ENCODE measurements at regions not wholly inside any gene's neighbourhood (a gene's known extent, or its start where the extent isn't known, plus 50 kb on each side); places are given as distances from the start of the nearest gene placed in this dataset.

- TF ChIP-seq ZBTB33 (IDR thresholded peaks at IDR 0.05; ENCODE audit: extremely low read depth, insufficient replicate concordance, low read length) (no peak), EZH2phosphoT487 (IDR thresholded peaks at IDR 0.05; ENCODE audit: borderline replicate concordance) (no peak), JUND (IDR thresholded peaks at IDR 0.05) (no peak), RAD21 (IDR thresholded peaks at IDR 0.05; ENCODE audit: low read depth) (no peak), CBX3 (IDR thresholded peaks at IDR 0.05; ENCODE audit: low read depth) (no peak), ZFX (IDR thresholded peaks at IDR 0.05) (no peak), POLR2AphosphoS5 (IDR thresholded peaks at IDR 0.05; ENCODE audit: low read depth, low read length) (no peak), ELF1 (IDR thresholded peaks at IDR 0.05; ENCODE audit: borderline replicate concordance, low read depth) (no peak), FOSL1 (IDR thresholded peaks at IDR 0.05; ENCODE audit: low read depth) (no peak), ZNF274 (IDR thresholded peaks at IDR 0.05; ENCODE audit: low read depth, low read length) (no peak), SRF (IDR thresholded peaks at IDR 0.05; ENCODE audit: low read depth) (no peak), EZH2 (IDR thresholded peaks at IDR 0.05) (no peak), TCF7L2 (IDR thresholded peaks at IDR 0.05; ENCODE audit: borderline replicate concordance, extremely low read depth, insufficient read depth, insufficient read length) (no peak), EGR1 (IDR thresholded peaks at IDR 0.05; ENCODE audit: low read depth) (no peak), SP1 (IDR thresholded peaks at IDR 0.05; ENCODE audit: low read depth) (no peak), YY1 (IDR thresholded peaks at IDR 0.05; ENCODE audit: extremely low read depth, insufficient replicate concordance, low read depth, low read length) (no peak)
- TF ChIP-seq, protein P1, sequence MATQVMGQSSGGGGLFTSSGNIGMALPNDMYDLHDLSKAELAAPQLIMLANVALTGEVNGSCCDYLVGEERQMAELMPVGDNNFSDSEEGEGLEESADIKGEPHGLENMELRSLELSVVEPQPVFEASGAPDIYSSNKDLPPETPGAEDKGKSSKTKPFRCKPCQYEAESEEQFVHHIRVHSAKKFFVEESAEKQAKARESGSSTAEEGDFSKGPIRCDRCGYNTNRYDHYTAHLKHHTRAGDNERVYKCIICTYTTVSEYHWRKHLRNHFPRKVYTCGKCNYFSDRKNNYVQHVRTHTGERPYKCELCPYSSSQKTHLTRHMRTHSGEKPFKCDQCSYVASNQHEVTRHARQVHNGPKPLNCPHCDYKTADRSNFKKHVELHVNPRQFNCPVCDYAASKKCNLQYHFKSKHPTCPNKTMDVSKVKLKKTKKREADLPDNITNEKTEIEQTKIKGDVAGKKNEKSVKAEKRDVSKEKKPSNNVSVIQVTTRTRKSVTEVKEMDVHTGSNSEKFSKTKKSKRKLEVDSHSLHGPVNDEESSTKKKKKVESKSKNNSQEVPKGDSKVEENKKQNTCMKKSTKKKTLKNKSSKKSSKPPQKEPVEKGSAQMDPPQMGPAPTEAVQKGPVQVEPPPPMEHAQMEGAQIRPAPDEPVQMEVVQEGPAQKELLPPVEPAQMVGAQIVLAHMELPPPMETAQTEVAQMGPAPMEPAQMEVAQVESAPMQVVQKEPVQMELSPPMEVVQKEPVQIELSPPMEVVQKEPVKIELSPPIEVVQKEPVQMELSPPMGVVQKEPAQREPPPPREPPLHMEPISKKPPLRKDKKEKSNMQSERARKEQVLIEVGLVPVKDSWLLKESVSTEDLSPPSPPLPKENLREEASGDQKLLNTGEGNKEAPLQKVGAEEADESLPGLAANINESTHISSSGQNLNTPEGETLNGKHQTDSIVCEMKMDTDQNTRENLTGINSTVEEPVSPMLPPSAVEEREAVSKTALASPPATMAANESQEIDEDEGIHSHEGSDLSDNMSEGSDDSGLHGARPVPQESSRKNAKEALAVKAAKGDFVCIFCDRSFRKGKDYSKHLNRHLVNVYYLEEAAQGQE (IDR thresholded peaks at IDR 0.05; ENCODE audit: low read depth): no peak
- TF ChIP-seq, protein P2, sequence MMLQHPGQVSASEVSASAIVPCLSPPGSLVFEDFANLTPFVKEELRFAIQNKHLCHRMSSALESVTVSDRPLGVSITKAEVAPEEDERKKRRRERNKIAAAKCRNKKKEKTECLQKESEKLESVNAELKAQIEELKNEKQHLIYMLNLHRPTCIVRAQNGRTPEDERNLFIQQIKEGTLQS (IDR thresholded peaks at IDR 0.05): no peak
- TF ChIP-seq, protein P3, sequence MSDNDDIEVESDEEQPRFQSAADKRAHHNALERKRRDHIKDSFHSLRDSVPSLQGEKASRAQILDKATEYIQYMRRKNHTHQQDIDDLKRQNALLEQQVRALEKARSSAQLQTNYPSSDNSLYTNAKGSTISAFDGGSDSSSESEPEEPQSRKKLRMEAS (IDR thresholded peaks at IDR 0.05): no peak
- RAD21 ChIA-PET (ENCODE audit: low non-redundant PET in 1 of 2, low total read pairs in 2 of 2, uncharacterized antibody in 2 of 2, unreplicated experiment in 2 of 2): no interaction called here
- no peaks in the 10 kb centered on the region for H3K79me2 ChIP-seq (ENCODE audit: insufficient read depth, low read length)
- CTCF ChIA-PET: no interaction called here
- no peaks in the 10 kb centered on the region for H3K36me3 ChIP-seq (ENCODE audit: control insufficient read depth in 1 of 2, insufficient read depth in 2 of 2, low read length in 2 of 2)
- H3K27ac ChIP-seq (ENCODE audit: low read depth, low read length): no peak overlapping the region
- H3K4me3 ChIP-seq (replicated peaks in 1 of 2; ENCODE audit: low read depth in 1 of 2, low read length in 2 of 2): no peak overlapping the region
- no peaks in the 10 kb centered on the region for H3K9me3 ChIP-seq (ENCODE audit: control insufficient read depth in 1 of 2, insufficient read depth in 1 of 2, low read depth in 1 of 2, low read length in 2 of 2)
- H2AFZ ChIP-seq (ENCODE audit: low read depth, low read length, poor library complexity, severe bottlenecking): no peak overlapping the region
- no peak overlapping the region for H3K4me2 ChIP-seq (ENCODE audit: low read length)
- no peak overlapping the region for H3K9ac ChIP-seq (ENCODE audit: low read length)
- POLR2A ChIA-PET: no interaction called here
- H4K20me1 ChIP-seq (ENCODE audit: insufficient read depth): no peaks in the 10 kb centered on the region
- no peaks in the 10 kb centered on the region for H3K4me1 ChIP-seq (ENCODE audit: control insufficient read depth in 1 of 2, insufficient read depth in 2 of 2, low read length in 2 of 2)
- H3K27me3 ChIP-seq (ENCODE audit: insufficient read depth, low read length): no peaks in the 10 kb centered on the region
- intact Hi-C loops (cut with micrococcal nuclease): no loop called here
- BruUV-seq (replicated peaks): no TSS peak
- DNase-seq (ENCODE audit: low read depth, low spot score): no peak
- no peak for ATAC-seq
- H3K9me2 ChIP-seq (ENCODE audit: insufficient read depth): no peaks in the 10 kb centered on the region
Measured at GRCh38 chr6:54031169-54031568, 80.1 kb upstream of the MLIP start.
